ENCODE measurements at regions not wholly inside any gene's neighbourhood (a gene's known extent, or its start where the extent isn't known, plus 50 kb on each side); places are given as distances from the start of the nearest gene placed in this dataset.

GRCh38 chr13:87925006-87925405, 253.8 kb downstream of the SLITRK5 start:
- H3K27ac Mint-ChIP-seq: no peak overlapping the region
- H3K9me3 Mint-ChIP-seq: peaks cover 5% of the 10 kb centered on the region
- peaks cover 6% of the 10 kb centered on the region for H3K4me1 Mint-ChIP-seq
- ChIA-PET CTCF (no interaction called here), POLR2A (no interaction called here)
- ATAC-seq: no peak
- DNase-seq (ENCODE audit: low spot score): no peak
- no peak for TF ChIP-seq MLX (CRISPR knock-in tag; IDR thresholded peaks at IDR 0.05)
- TF ChIP-seq CREM (CRISPR knock-in tag; IDR thresholded peaks at IDR 0.05): no peak
- TF ChIP-seq ATF6 (CRISPR knock-in tag; IDR thresholded peaks at IDR 0.05): no peak
- H3K27me3 Mint-ChIP-seq (ENCODE audit: low read depth): no peaks in the 10 kb centered on the region
- no peak overlapping the region for H3K4me3 Mint-ChIP-seq
- no peaks in the 10 kb centered on the region for H3K36me3 Mint-ChIP-seq

- no peak for DNase-seq (ENCODE audit: low spot score)
- Mint-ChIP-seq H3K9me3 (peaks cover 20% of the 10 kb centered on the region), H3K27me3 (ENCODE audit: low read depth) (no peaks in the 10 kb centered on the region), H3K27ac (no peak overlapping the region), H3K4me1 (no peaks in the 10 kb centered on the region), H3K4me3 (no peak overlapping the region), H3K36me3 (peaks cover 6% of the 10 kb centered on the region)
- ChIA-PET POLR2A (no interaction called here), CTCF (no interaction called here)
- no peak for ATAC-seq
- TF ChIP-seq FOXP1 (CRISPR knock-in tag; IDR thresholded peaks at IDR 0.05; ENCODE audit: borderline replicate concordance) (no peak), CREB1 (CRISPR knock-in tag; IDR thresholded peaks at IDR 0.05) (no peak), SOX15 (CRISPR knock-in tag; IDR thresholded peaks at IDR 0.05) (no peak), TEAD4 (CRISPR knock-in tag; IDR thresholded peaks at IDR 0.05) (no peak), ZNF532 (CRISPR knock-in tag; IDR thresholded peaks at IDR 0.05; ENCODE audit: borderline replicate concordance) (no peak), NFYB (CRISPR knock-in tag; conservative IDR thresholded peaks at IDR 0.05; ENCODE audit: low read depth) (no peak)
Observed at GRCh38 chr13:87940776-87941175, 269.6 kb downstream of the SLITRK5 start.

- DNase-seq (ENCODE audit: low spot score) (no peak), ATAC-seq (no peak)
- Mint-ChIP-seq H3K4me3 (no peak overlapping the region), H3K27me3 (ENCODE audit: low read depth) (no peaks in the 10 kb centered on the region), H3K36me3 (peaks cover 6% of the 10 kb centered on the region), H3K4me1 (no peaks in the 10 kb centered on the region), H3K9me3 (peaks cover 20% of the 10 kb centered on the region), H3K27ac (no peak overlapping the region)
- CTCF ChIA-PET: no interaction called here
- TF ChIP-seq PRRX2 (CRISPR knock-in tag; IDR thresholded peaks at IDR 0.05) (no peak), OVOL2 (CRISPR knock-in tag; IDR thresholded peaks at IDR 0.05; ENCODE audit: borderline replicate concordance) (no peak), ZNF671 (CRISPR knock-in tag; IDR thresholded peaks at IDR 0.05) (no peak), NFE2L1 (CRISPR knock-in tag; IDR thresholded peaks at IDR 0.05) (no peak), ZNF512 (CRISPR knock-in tag; IDR thresholded peaks at IDR 0.05; ENCODE audit: borderline replicate concordance) (no peak), ZNF121 (CRISPR knock-in tag; IDR thresholded peaks at IDR 0.05) (no peak), HMGXB4 (CRISPR knock-in tag; IDR thresholded peaks at IDR 0.05) (no peak)
- POLR2A ChIA-PET: no interaction called here
Observed at GRCh38 chr13:87941226-87941625, 270.1 kb downstream of the SLITRK5 start.
